ENCODE measurements at regions not wholly inside any gene's neighbourhood (a gene's known extent, or its start where the extent isn't known, plus 50 kb on each side); places are given as distances from the start of the nearest gene placed in this dataset.

DNA sequence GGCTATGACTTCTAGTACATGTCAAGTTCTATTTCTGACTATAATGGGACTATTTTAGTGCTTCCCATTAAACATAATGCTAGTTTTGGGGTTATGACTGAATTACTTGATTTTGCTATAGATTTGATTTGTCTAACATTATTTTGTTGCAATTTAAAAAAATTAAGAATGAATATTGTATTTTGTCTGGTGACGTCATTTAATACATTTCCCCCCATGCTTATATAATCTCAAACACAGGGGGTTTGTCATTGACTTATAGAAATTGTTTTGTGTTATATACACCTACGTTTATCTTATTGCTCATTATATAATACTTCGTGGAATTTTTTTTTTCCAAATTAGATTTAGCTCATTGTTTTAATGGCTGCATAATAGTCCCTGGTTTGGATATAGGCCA, 270.3 kb upstream of the VLDLR start:
- Mint-ChIP-seq H3K9me3 (ENCODE audit: low read depth) (peaks cover 25% of the 10 kb centered on the region), H3K27ac (ENCODE audit: unreplicated experiment) (no peak overlapping the region), H3K4me3 (ENCODE audit: unreplicated experiment) (no peak overlapping the region), H3K36me3 (ENCODE audit: low read depth) (peaks cover 2% of the 10 kb centered on the region), H3K4me1 (ENCODE audit: low read depth) (peaks cover 20% of the 10 kb centered on the region), H3K27me3 (ENCODE audit: low read depth) (no peaks in the 10 kb centered on the region)
- DNase-seq (ENCODE audit: low spot score): no peak
- TF ChIP-seq CTCF (IDR thresholded peaks at IDR 0.05): no peak

- no peak overlapping the region for H3K4me3 Mint-ChIP-seq (ENCODE audit: unreplicated experiment)
- H3K27ac Mint-ChIP-seq (ENCODE audit: unreplicated experiment): no peak overlapping the region
- no peaks in the 10 kb centered on the region for H3K36me3 Mint-ChIP-seq (ENCODE audit: low read depth)
- no peak for TF ChIP-seq CTCF (IDR thresholded peaks at IDR 0.05)
- no peak for DNase-seq (ENCODE audit: low spot score)
- H3K9me3 Mint-ChIP-seq (ENCODE audit: low read depth): peaks cover 6% of the 10 kb centered on the region
- no peaks in the 10 kb centered on the region for H3K27me3 Mint-ChIP-seq (ENCODE audit: low read depth)
- H3K4me1 Mint-ChIP-seq (ENCODE audit: low read depth): peaks cover 20% of the 10 kb centered on the region
Observed at GRCh38 chr9:2354216-2354615, 267.4 kb upstream of the VLDLR start.

GRCh38 chr9:2354856-2355696, 266.5 kb upstream of the VLDLR start:
- peaks cover 2% of the 10 kb centered on the region for H3K9me3 Mint-ChIP-seq (ENCODE audit: low read depth)
- peaks cover 20% of the 10 kb centered on the region for H3K4me1 Mint-ChIP-seq (ENCODE audit: low read depth)
- no peaks in the 10 kb centered on the region for H3K36me3 Mint-ChIP-seq (ENCODE audit: low read depth)

DNA sequence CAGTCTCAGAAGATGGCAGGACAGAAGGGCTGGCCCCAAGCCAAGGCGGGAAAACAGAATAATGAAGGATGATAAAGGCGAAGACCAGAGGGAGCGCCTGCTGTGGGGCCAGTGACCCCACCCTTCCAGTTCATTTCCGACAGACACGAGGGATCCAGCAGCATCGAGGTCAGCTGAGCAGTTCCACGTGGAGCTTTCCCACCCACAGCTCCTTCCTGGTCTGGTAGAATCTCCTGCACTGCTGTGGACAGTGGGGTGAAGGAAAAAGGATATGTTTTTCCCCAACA, 265.9 kb upstream of the VLDLR start:
- peaks cover 20% of the 10 kb centered on the region for H3K4me1 Mint-ChIP-seq (ENCODE audit: low read depth)
- H3K9me3 Mint-ChIP-seq (ENCODE audit: low read depth): no peaks in the 10 kb centered on the region
- H3K4me3 Mint-ChIP-seq (ENCODE audit: unreplicated experiment): no peak overlapping the region
- no peaks in the 10 kb centered on the region for H3K27me3 Mint-ChIP-seq (ENCODE audit: low read depth)
- H3K27ac Mint-ChIP-seq (ENCODE audit: unreplicated experiment): peak overlapping the region; percentile 41
- H3K36me3 Mint-ChIP-seq (ENCODE audit: low read depth): no peaks in the 10 kb centered on the region
- no peak for DNase-seq (ENCODE audit: low spot score)
- no peak for TF ChIP-seq CTCF (IDR thresholded peaks at IDR 0.05)

More at GRCh38 chr9:2354856-2355696, 266.5 kb upstream of the VLDLR start:
- TF ChIP-seq CTCF (IDR thresholded peaks at IDR 0.05): no peak
- DNase-seq (ENCODE audit: low spot score): no peak
- Mint-ChIP-seq H3K27me3 (ENCODE audit: low read depth) (no peaks in the 10 kb centered on the region), H3K27ac (ENCODE audit: unreplicated experiment) (peak overlapping the region; percentile 41), H3K4me3 (ENCODE audit: unreplicated experiment) (no peak overlapping the region)

DNA sequence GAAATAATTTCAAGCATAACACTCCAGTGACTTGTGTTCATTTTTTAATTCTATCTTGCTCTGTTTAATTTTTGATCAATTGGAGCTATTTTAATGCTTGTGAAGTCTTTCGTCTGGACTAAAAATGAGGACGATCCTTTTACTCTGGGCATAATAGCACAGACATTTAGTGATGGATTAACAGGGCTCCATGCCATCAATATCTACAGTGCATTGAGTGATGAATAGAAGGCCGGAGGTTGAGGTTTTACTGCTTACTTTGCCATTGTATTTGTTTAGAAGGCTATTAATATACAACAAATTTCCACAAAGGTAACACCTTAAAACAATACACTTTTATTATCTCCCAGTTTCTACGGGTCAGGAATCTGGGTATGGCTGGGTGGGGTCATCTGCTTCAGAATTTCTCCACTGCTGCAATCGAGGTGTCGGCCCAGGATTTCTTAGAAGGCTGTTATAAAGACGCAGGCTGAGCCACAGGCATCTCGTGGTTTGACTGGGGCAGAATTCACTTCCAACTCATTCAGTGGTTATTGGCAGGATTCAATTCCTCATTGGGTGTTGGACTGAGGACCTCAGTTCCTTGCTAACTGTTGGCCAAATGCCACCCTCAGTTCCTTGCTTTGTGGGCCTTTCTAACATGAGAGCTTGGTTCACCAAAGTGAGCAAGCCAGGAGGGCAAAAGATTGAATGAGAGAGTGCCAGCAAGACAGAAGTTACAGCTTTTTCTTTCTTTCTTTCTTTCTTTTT, 265.4 kb upstream of the VLDLR start:
- no peak for TF ChIP-seq CTCF (IDR thresholded peaks at IDR 0.05)
- no peak overlapping the region for H3K4me3 Mint-ChIP-seq (ENCODE audit: unreplicated experiment)
- no peak for DNase-seq (ENCODE audit: low spot score)
- no peak overlapping the region for H3K27ac Mint-ChIP-seq (ENCODE audit: unreplicated experiment)
- no peaks in the 10 kb centered on the region for H3K9me3 Mint-ChIP-seq (ENCODE audit: low read depth)
- H3K36me3 Mint-ChIP-seq (ENCODE audit: low read depth): no peaks in the 10 kb centered on the region
- peaks cover 20% of the 10 kb centered on the region for H3K4me1 Mint-ChIP-seq (ENCODE audit: low read depth)
- no peaks in the 10 kb centered on the region for H3K27me3 Mint-ChIP-seq (ENCODE audit: low read depth)

Data from chondrocyte (in vitro differentiated cells).